A673 (cell line): ENCODE measurements at regions not wholly inside any gene's neighbourhood (a gene's known extent, or its start where the extent isn't known, plus 50 kb on each side); places are given as distances from the start of the nearest gene placed in this dataset.

ENCODE experiments used
- BruUV-seq: library from RNA; stranded (reverse); fragments of 400-500 nt; replicated peaks from 2 replicates; lab custom pipeline; 2021; lab: Mats Ljungman, UMichigan
- CTCF ChIA-PET: fragments of 300-600 bp; sonication (Branson Sonifier 250); formaldehyde crosslinking; loops from one replicate; lab custom pipeline; 2022; ENCODE audit warnings: antibody characterized with exemption; lab: Charles Lee
- POLR2A ChIA-PET: fragments of 300-600 bp; sonication (Branson Sonifier 250); formaldehyde crosslinking; loops from one replicate; lab custom pipeline; 2022; ENCODE audit warnings: antibody characterized with exemption; ENCODE audit not compliant: low non-redundant PET; lab: Charles Lee
- DNase-seq: peaks from one replicate; pipeline ENCODE4 v3.0.0-alpha.2; 2015; ENCODE audit warnings: low spot score
- H3K27ac ChIP-seq: fragments of 200-600 bp; sonication (generic); 2 replicates; pipeline ENCODE4 v1.5.1; 2016; ENCODE audit warnings: mixed run types, low read depth, mild to moderate bottlenecking, mixed read lengths, antibody characterized with exemption, low read length; ENCODE audit not compliant: poor library complexity, severe bottlenecking
- H3K27me3 ChIP-seq: fragments of 200-600 bp; sonication (generic); replicated peaks from 2 replicates; pipeline ENCODE4 v1.6.1; 2017; ENCODE audit warnings: mixed run types, low read depth, mild to moderate bottlenecking, mixed read lengths, antibody characterized with exemption, low read length; ENCODE audit not compliant: insufficient read depth, poor library complexity
- H3K36me3 ChIP-seq: fragments of 200-600 bp; sonication (generic); 2 replicates; pipeline ENCODE4 v1.6.1; 2016; ENCODE audit warnings: mixed run types, mild to moderate bottlenecking, mixed read lengths, antibody characterized with exemption, low read length; ENCODE audit not compliant: insufficient read depth, poor library complexity, severe bottlenecking
- H3K4me1 ChIP-seq: fragments of 200-600 bp; sonication (generic); 2 replicates; pipeline ENCODE4 v1.6.1; 2017; ENCODE audit warnings: mixed run types, mild to moderate bottlenecking, mixed read lengths, antibody characterized with exemption, low read length; ENCODE audit not compliant: insufficient read depth, poor library complexity, severe bottlenecking
- H3K4me3 ChIP-seq: fragments of 200-600 bp; sonication (generic); 2 replicates; pipeline ENCODE4 v1.5.1; 2016; ENCODE audit warnings: low read depth, mixed run types, mild to moderate bottlenecking, mixed read lengths, low read length; ENCODE audit not compliant: poor library complexity, severe bottlenecking
- H3K9me3 ChIP-seq: fragments of 200-600 bp; sonication (generic); 2 replicates; pipeline ENCODE4 v1.6.1; 2016; ENCODE audit warnings: mixed run types, low read depth, mild to moderate bottlenecking, mixed read lengths, antibody characterized with exemption, low read length; ENCODE audit not compliant: poor library complexity, severe bottlenecking
- EZH2 ChIP-seq: fragments of 200-600 bp; sonication (generic); IDR thresholded peaks from 2 replicates; pipeline ENCODE4 v1.6.1; 2017; ENCODE audit warnings: borderline replicate concordance, low read depth, mild to moderate bottlenecking, mixed read lengths, antibody characterized with exemption, low read length; ENCODE audit not compliant: poor library complexity, severe bottlenecking
- intact Hi-C: fragments of 100-400 bp; cut with micrococcal nuclease; formaldehyde crosslinking; loops from one replicate; pipeline ENCODE4 v1.10.0; 2022; ENCODE audit not compliant: unreplicated experiment
- TF ChIP-seq, protein P1 (sequence below): fragments of 300-800, 200-600 bp; sonication (generic); conservative IDR thresholded peaks from 2 replicates; pipeline ENCODE4 v1.5.1; 2017; ENCODE audit warnings: low read depth, mild to moderate bottlenecking, antibody characterized with exemption, low read length, moderate library complexity, mixed read lengths

DNA sequence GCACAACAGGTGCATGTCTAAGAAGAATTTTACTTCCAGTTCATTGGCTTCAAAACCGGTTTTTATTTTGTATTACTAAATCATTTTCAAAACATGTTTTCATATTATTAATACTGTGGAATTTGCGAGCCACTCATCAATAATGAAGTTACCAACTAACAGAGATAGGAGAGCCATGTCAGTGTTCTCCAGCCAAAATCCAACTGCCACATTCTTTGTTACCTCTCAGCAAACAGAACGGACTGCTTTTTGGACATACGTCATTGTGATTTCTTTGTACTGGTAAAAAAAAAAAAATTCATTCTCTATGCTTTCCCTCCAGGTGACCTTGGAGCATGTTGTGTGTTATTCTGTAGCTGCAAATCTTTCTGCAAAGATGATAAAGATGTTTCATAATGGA, 414.2 kb upstream of the MMADHC start:
- Histone ChIP-seq H3K27me3 (no peaks in the 10 kb centered on the region), H3K4me3 (no peak overlapping the region), H3K4me1 (no peaks in the 10 kb centered on the region), H3K27ac (no peak overlapping the region), H3K36me3 (no peaks in the 10 kb centered on the region), H3K9me3 (no peaks in the 10 kb centered on the region)
- intact Hi-C loops = no loop called here
- no TSS peak for BruUV-seq
- POLR2A ChIA-PET = no interaction called here
- no peak for DNase-seq
- TF ChIP-seq, protein P1, sequence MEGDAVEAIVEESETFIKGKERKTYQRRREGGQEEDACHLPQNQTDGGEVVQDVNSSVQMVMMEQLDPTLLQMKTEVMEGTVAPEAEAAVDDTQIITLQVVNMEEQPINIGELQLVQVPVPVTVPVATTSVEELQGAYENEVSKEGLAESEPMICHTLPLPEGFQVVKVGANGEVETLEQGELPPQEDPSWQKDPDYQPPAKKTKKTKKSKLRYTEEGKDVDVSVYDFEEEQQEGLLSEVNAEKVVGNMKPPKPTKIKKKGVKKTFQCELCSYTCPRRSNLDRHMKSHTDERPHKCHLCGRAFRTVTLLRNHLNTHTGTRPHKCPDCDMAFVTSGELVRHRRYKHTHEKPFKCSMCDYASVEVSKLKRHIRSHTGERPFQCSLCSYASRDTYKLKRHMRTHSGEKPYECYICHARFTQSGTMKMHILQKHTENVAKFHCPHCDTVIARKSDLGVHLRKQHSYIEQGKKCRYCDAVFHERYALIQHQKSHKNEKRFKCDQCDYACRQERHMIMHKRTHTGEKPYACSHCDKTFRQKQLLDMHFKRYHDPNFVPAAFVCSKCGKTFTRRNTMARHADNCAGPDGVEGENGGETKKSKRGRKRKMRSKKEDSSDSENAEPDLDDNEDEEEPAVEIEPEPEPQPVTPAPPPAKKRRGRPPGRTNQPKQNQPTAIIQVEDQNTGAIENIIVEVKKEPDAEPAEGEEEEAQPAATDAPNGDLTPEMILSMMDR = no peak
- TF ChIP-seq EZH2 = no peak
- CTCF ChIA-PET = no interaction called here

DNA sequence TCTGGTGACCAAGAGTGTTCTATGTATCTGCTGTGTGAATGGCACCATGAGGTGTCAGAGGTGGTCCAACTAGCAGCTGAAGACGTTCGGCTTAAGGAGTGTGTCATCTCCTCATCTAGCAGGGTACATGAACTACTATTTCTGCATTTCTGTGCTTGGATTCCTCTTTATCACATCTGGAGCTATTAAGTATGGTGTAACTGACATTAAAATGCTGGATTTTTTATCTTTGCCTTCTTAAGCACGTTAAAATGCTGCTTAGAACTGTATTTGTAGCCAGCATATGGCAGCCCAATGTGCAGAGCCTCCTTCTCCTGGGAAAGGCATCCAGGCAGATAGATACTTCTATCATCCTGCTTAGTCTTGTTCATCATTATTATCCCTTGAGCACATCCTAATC, 409.3 kb upstream of the MMADHC start:
- no peaks in the 10 kb centered on the region for H3K9me3 ChIP-seq
- no peaks in the 10 kb centered on the region for H3K36me3 ChIP-seq
- intact Hi-C loops = no loop called here
- ChIA-PET CTCF (no interaction called here), POLR2A (no interaction called here)
- DNase-seq = no peak
- no TSS peak for BruUV-seq
- no peak overlapping the region for H3K4me3 ChIP-seq
- H3K27ac ChIP-seq = no peak overlapping the region
- TF ChIP-seq, protein P1 = no peak
- TF ChIP-seq EZH2 = no peak
- no peaks in the 10 kb centered on the region for H3K27me3 ChIP-seq
- H3K4me1 ChIP-seq = no peaks in the 10 kb centered on the region

DNA sequence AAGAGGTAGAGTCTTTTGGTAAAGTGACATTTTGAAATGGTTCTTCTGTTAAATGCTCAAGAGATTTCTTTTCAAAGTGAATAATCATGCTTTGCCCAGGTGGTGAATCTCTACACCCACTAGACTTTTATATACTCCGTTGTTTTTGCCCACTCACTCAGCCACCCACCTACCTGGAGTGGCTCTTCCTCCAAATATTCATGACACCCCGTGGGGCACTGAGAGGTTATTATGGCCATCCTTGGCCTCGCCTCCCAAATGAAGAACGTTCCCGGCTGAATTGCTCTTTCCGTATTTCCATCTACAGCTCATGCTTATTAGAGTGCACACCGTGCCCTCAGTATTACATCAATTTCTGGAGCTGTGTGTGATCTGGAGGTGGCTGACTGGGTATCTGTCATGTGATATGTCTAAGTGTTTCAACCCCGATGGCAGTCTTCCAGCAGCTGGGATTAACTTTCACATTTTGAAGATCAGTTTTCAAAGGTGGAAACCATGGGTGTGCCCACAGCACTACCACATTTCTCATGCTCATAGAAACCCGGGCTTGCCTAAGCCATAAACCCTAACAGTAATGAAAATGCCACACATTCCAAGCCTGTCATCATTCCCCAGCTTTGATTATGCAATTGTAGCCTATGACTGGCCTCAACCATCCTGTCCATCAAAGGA, 406.6 kb upstream of the MMADHC start:
- CTCF ChIA-PET = no interaction called here
- no peaks in the 10 kb centered on the region for H3K27me3 ChIP-seq
- no peak overlapping the region for H3K27ac ChIP-seq
- no peak overlapping the region for H3K4me3 ChIP-seq
- intact Hi-C loops = no loop called here
- POLR2A ChIA-PET = no interaction called here
- no TSS peak for BruUV-seq
- H3K4me1 ChIP-seq = no peaks in the 10 kb centered on the region
- peak; percentile 67 for DNase-seq
- H3K9me3 ChIP-seq = no peaks in the 10 kb centered on the region
- H3K36me3 ChIP-seq = no peaks in the 10 kb centered on the region
- no peak for TF ChIP-seq EZH2
- TF ChIP-seq, protein P1 = no peak
